ENCODE measurements at regions not wholly inside any gene's neighbourhood (a gene's known extent, or its start where the extent isn't known, plus 50 kb on each side); places are given as distances from the start of the nearest gene placed in this dataset.

DNA sequence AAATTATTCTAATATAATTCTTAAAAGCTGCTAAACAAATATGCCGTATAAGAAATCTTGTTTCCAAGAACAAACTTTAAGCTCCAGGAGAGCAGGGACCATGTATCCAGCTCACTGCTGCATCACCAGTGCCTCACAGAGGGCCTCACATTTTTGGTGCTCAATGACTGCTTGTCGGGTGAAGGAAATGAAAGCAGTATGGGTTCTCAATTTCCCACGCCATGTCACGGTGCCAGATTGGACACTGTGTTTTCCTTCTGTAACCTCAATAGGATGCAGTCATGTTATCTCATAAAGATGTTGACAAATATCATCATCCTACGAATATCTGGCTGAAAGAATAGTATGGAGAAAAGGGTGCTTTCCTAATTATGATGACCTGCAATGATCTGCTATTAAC lies 64.7 kb downstream of the POU5F2 start:
- H3K4me3 ChIP-seq (ENCODE audit: low read length) = no peak overlapping the region
- no peaks in the 10 kb centered on the region for H3F3A ChIP-seq (ENCODE audit: low read length, unreplicated experiment)
- H2AFZ ChIP-seq (ENCODE audit: low read length) = no peak overlapping the region
- ATAC-seq = no peak
- no peaks in the 10 kb centered on the region for H3K79me2 ChIP-seq (ENCODE audit: low read length)
- TF ChIP-seq EZH2phosphoT487 (IDR thresholded peaks at IDR 0.05; ENCODE audit: borderline replicate concordance, low read length) = no peak
- TF ChIP-seq EZH2 (IDR thresholded peaks at IDR 0.05; ENCODE audit: low read length, unreplicated experiment) = no peak
- TF ChIP-seq, protein P1, sequence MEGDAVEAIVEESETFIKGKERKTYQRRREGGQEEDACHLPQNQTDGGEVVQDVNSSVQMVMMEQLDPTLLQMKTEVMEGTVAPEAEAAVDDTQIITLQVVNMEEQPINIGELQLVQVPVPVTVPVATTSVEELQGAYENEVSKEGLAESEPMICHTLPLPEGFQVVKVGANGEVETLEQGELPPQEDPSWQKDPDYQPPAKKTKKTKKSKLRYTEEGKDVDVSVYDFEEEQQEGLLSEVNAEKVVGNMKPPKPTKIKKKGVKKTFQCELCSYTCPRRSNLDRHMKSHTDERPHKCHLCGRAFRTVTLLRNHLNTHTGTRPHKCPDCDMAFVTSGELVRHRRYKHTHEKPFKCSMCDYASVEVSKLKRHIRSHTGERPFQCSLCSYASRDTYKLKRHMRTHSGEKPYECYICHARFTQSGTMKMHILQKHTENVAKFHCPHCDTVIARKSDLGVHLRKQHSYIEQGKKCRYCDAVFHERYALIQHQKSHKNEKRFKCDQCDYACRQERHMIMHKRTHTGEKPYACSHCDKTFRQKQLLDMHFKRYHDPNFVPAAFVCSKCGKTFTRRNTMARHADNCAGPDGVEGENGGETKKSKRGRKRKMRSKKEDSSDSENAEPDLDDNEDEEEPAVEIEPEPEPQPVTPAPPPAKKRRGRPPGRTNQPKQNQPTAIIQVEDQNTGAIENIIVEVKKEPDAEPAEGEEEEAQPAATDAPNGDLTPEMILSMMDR (conservative IDR thresholded peaks at IDR 0.05; ENCODE audit: low read depth, low read length) = no peak
- no peaks in the 10 kb centered on the region for H3K27me3 ChIP-seq (ENCODE audit: low read length)
- H3K9me2 ChIP-seq (replicated peaks; ENCODE audit: low read length) = no peaks in the 10 kb centered on the region
- ChIA-PET POLR2A (ENCODE audit: unreplicated experiment) (no interaction called here), CTCF (no interaction called here)
- intact Hi-C loops (cut with micrococcal nuclease) = loop anchor here (5.0 kb wide), 1 partner anchor 54 kb away; no protein-coding TSS in a partner anchor
- no peak overlapping the region for H3K27ac ChIP-seq (ENCODE audit: low read length)
- DNase-seq = no peak
- peaks cover 11% of the 10 kb centered on the region for H3K4me1 ChIP-seq (ENCODE audit: insufficient read depth, low read length)
- H3K9ac ChIP-seq (ENCODE audit: low read length) = no peak overlapping the region
- H3K36me3 ChIP-seq (ENCODE audit: low read depth, low read length) = no peaks in the 10 kb centered on the region
- no peaks in the 10 kb centered on the region for H3K9me3 ChIP-seq (ENCODE audit: low read length)
- no peak overlapping the region for H3K4me2 ChIP-seq (ENCODE audit: low read length)
- BruUV-seq (replicated peaks) = no TSS peak
- H4K20me1 ChIP-seq (ENCODE audit: low read length) = no peaks in the 10 kb centered on the region

DNA sequence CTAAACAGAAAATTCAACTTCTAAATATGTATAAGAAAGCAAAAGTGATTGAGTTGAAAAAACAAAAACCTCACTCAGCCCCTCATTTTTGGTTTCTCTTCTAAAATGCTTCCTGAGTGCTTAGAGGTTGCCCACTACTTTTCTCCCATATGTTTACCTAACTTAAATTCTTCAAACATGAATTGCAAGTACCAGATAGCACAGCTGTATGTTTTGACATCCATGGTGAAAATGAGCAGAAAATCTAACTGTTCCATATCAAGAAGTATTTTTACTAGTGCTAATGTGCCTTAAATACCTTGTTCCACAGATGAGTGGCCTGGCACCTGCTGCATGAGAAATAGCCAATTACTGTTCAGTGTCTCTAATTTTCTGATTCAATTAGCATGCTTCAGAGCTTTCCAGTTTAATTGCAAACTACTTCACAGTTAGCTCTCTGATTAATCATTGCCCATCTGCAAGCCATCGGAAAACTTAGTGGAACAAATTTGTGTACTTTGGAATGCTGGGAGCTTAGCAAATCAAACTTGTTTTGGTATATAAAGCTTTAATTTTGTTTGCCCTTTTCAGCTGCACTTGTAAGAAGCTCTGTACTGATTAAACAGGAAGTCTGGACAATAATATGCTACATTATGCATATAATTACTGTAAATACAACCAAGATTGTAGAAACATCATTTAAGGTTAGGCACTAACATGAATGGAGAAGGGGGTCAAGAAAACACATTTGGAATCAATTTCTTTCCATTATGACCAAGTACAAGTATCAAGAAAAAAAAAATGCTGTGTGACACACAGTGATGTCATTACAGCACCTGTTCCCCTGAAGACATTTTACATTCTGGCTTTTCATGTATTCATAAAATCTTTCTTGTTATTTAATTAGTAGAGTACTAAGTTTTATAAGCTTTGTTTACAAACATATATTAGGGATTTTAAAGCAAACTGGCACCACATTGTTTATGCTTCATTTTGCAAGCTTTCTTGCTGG lies 65.6 kb downstream of the POU5F2 start:
- Histone ChIP-seq H3K4me2 (ENCODE audit: low read length) (no peak overlapping the region), H2AFZ (ENCODE audit: low read length) (no peak overlapping the region), H3K9me2 (replicated peaks; ENCODE audit: low read length) (no peaks in the 10 kb centered on the region), H3K79me2 (ENCODE audit: low read length) (no peaks in the 10 kb centered on the region), H3F3A (ENCODE audit: low read length, unreplicated experiment) (no peaks in the 10 kb centered on the region), H3K4me3 (ENCODE audit: low read length) (no peak overlapping the region), H3K9ac (ENCODE audit: low read length) (no peak overlapping the region), H4K20me1 (ENCODE audit: low read length) (no peaks in the 10 kb centered on the region), H3K27ac (ENCODE audit: low read length) (no peak overlapping the region), H3K9me3 (ENCODE audit: low read length) (no peaks in the 10 kb centered on the region), H3K27me3 (ENCODE audit: low read length) (no peaks in the 10 kb centered on the region), H3K4me1 (ENCODE audit: insufficient read depth, low read length) (peaks cover 11% of the 10 kb centered on the region), H3K36me3 (ENCODE audit: low read depth, low read length) (no peaks in the 10 kb centered on the region)
- ChIA-PET POLR2A (ENCODE audit: unreplicated experiment) (no interaction called here), CTCF (no interaction called here)
- ATAC-seq (no peak), DNase-seq (no peak)
- TF ChIP-seq, protein P1 (conservative IDR thresholded peaks at IDR 0.05; ENCODE audit: low read depth, low read length) = no peak
- TF ChIP-seq EZH2phosphoT487 (IDR thresholded peaks at IDR 0.05; ENCODE audit: borderline replicate concordance, low read length) = no peak
- no peak for TF ChIP-seq EZH2 (IDR thresholded peaks at IDR 0.05; ENCODE audit: low read length, unreplicated experiment)
- intact Hi-C loops (cut with micrococcal nuclease) = loop anchor here (5.0 kb wide), 1 partner anchor 53 kb away; no protein-coding TSS in a partner anchor
- BruUV-seq (replicated peaks) = no TSS peak

All from PC-3 (cell line).